Kidney capillary endothelial cell (primary cell): ENCODE measurements at regions not wholly inside any gene's neighbourhood (a gene's known extent, or its start where the extent isn't known, plus 50 kb on each side); places are given as distances from the start of the nearest gene placed in this dataset.
"Not testable (repeated sequence)": the region's sequence is repeated elsewhere in the genome, so short reads cannot be mapped to it uniquely, and the experiment has no call there.

Experiments used
- DNase-seq: peaks from one replicate; pipeline ENCODE4 v3.0.0-alpha.2; 2018; ENCODE audit warnings: low spot score

DNA sequence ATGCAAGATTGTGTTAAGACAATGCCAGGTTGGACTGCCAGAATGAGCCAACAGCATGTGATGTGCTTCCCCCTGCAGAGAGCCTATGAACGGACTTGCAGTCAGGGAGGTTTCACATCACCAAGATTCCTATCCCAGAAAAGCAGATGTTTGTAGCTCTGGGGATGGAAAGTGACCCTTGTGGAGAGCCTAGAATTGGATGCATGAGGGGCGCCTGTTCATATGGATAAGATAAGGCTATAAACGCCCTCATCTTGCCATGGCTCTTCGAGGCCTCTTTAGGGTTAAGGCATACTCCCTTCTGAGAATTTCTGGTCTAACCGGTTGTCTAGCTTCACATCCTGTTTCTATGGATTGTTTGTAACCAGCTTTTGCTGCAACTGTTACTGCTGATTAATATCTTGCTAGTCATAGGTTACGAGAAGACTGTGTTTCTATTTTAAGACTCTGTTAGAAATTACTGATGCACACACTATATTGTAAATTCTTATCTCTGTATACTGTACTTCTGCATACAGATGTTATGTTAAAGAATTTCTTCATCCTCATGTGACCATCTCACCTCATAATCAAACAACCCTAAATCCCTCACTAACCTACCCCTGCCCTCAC lies 295.8 kb downstream of the PTGER3 start:
- not testable (repeated sequence) for DNase-seq

DNA sequence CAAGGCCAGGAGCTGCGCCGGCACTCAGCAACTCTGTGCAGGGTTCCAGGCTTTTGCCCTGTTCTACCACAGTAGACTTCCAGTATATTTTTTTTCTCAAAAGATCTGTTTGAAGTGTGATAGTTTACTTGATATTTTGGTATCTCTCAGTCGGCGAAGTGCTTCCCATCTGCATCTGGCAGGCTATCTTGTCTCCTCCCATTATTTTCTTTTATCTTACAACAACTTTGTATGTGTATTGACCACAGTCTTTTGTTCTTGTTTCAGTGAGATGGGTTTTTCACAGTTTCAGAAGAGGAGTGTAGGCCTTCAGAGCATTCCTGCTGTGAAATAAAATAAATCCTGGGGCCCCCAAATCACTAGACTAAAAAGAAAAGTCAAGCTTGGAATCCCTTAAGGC lies 292.9 kb downstream of the PTGER3 start:
- DNase-seq = no peak

DNA sequence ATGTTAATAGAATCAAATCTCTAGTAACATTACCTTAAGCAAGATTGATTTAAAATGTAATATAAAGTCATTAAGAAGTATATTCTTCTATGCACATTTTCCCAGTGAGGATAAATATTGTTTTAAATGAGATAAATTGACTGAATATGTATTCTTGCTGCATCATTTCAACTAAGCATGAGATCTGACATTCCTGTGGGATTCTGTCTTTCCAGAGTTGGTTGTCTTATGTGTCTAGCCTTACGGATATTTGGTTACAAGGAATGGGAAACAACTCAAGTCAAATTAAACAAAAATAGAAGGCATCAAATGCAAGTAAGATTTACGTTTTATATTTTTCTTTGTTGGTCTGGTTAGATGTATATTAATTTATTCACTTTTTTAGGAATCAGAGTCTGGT lies 287.5 kb downstream of the PTGER3 start:
- no peak for DNase-seq

DNA sequence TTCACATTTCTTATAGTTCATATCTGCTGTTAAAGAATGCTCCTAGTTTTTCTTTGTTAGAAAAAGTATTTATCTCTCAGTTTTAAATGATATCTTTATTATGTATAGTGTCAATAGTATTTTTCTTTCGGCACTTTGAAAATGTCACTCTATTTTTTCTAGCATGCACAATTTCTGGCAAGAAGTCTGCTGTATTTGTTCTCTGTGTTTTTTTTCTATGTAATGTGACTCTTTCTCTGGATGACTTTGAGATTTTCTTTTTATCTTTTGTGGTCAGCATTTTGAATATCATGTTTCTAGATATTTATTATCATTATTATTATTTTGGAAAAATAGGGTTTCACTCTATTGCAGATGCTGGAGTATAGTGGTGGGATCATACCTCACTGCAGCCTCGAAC lies 285.2 kb downstream of the PTGER3 start:
- DNase-seq = no peak

DNA sequence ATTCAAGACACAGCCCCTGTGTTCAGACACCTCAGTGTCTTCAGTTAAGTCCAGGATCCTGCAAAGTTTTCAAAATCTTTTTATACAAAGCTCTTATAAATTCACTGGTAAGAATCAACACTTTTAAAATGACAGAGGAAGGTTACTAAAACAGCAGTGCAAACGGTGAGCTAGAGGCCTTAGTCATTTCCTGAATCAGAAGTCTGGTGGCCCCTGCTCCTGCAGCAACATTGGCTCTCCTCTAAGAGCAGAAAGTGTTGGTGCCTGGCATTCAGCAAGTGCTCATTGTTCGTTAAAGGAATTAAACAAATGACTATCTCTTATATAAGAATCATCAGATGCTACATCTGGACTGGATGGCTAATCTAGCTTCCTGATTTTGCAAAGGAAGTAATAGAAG lies 282.9 kb downstream of the PTGER3 start:
- no peak for DNase-seq

DNA sequence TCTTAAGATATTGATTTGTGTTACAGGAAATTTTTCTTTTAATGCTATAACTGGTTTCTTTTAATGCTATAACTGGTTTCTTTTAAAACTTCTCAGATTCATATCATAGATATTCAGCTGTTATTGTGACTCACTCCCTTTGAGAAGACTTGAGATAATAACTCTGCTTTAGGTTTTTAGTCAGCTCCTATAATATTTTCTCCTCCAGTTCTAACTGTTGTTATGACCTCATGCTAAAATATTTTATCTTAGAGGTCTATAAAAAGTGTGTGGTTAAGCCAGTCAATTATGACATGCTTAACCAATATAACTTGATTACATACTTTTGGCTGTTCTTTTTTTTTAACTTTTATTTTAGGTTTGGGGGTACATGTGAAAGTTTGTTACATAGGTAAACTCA lies 280.2 kb downstream of the PTGER3 start:
- DNase-seq = no peak

DNA sequence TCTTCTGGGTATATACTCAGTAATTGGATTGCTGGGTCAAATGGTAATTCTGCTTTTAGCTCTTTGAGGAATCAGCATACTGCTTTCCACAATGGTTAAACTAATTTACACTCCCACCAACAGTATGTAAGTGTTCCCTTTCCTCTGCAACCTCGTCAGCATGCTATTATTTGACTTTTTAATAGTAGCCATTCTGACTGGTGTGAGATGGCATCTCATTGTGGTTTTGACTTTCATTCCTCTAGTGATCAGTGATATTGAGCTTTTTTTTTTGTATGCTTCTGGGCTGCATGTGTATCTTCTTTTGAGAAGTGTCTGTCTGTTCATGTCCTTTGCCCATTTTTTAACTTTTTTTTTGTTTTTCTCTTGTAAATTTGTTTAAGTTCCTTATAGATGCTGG lies 279.4 kb downstream of the PTGER3 start:
- DNase-seq = no peak

DNA sequence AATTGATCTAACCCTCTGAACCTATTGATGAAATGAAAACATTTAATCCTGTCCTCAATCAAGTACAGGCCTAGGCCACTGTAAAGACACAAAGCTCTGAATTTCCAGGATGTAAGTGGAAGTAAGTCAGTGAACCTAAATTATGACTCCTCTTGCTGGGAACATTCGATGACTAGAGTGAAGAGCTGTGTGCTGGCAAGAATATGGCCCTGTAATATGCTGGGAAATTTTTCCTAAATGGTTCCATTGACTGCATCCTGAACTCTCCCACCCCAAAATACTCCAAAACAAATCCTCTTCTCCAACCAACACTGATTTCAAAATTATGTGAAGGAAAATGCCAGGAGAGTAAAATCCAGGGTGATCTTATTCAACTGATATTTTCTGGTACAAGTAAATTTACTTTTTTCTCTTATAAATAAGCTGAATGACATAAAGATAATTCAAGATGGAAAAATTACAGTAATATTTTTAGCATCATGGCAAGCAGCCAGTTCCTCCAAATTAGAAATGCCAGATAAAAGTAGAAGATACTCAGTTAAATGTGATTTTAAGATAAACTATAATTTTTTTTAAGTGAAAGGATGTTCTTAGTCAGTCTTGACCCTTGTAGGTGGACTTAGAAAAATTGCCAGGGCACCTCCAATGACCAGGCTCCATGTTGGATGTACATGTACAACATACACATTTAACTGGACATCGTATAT lies 269.4 kb downstream of the PTGER3 start:
- DNase-seq = no peak

DNA sequence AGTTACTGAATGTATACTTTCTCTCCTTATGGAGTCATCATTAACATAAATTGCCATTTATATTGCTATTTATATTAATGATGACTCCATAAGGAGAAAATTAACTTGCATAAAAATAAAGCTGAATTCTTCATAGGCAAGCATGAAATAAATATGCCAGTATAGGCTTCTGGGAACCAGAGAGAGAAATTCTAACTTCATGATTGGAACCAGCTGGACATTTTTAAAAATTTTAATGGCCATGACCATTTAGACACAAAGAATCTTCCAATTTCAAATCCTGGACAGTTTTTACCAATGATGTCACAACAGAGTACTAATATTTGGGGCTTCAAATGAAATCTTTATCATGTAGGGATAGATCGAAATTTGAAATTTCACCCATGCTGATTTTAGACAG lies 268.7 kb downstream of the PTGER3 start:
- DNase-seq = no peak

DNA sequence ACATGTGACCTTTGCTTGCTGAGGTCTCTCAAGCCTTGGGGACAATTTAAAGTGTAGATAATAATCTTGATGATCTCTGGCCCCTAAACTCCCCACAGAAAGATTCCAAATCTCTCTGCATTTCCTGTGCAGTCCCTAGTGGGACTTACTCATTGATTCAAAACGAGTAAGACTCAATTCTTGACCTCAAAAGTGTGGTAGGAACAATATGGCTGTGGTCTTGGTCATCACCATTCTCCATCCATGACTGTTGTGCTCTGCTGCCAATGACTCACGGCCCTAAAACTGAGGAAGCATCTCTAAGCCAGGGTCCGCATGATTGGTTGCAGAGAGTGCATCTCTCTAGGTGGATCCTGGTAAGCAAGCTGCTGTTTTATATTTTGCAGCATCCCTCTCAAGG lies 268.0 kb downstream of the PTGER3 start:
- no peak for DNase-seq

DNA sequence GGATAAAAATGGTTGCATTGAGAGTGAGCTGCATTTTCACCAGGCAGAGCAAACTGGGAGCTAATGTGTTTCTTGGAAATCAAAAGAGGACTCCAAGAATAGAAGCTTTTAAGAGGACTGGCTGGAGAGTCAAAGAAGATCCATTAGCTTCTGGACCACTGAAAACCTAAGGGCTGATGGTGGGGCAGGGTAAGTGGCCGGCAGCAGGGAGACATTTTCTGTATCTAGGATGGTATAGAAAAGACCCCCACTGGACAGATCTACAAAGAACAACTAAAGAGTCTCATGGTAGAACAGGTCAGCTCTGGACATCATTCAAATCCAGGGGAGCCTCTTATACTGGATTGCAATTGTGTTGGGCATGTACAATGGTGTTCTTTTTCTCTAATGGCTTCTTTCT lies 262.3 kb downstream of the PTGER3 start:
- no peak for DNase-seq

DNA sequence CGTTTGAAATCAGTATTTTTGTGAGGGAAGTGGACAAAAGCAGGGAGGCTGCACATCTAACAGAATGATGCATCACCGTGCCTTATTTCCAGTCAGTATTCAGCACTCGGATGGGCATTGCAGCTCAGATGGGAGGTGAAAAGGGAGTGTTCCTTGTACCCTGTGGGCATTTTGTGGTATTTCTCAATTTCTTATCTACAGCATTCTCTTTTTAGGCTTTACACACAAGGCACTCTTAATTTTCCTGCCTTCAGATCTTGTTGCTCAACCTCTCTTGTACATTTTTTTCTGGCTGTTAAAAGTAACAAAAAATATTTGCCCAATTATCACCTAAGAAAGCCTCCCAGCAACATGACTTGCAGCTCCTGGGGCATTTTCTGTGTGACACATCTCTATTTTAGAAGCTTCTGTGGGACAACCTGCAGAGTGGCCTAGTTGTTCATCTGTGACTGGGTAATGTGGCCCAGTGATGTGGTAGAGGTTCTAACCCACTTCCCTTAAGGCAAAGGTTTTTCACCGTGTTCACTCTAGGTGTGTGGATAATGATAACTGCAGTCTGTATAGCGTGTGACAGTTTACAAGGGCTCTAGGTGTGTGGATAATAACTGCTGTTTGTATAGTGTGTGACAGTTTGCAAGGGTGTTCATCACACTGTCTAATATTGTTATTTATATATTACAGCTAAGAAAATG lies 257.2 kb downstream of the PTGER3 start:
- DNase-seq = no peak

DNA sequence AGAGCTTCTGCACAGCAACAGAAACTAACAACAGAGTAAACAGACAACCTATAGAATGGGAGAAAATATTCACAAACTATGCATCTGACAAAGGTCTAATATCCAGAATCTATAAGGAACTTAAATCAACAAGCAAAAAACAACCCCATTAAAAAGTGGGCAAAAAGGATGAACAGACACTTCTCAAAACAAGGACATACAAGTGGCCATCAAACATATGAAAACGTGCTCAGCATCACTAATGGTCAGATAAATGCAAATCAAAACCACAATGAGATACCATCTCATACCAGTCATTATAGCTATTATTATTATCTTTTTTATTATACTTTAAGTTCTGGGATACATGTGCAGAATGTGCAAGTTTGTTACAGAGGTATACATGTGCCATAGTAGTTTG lies 252.6 kb downstream of the PTGER3 start:
- not testable (repeated sequence) for DNase-seq

DNA sequence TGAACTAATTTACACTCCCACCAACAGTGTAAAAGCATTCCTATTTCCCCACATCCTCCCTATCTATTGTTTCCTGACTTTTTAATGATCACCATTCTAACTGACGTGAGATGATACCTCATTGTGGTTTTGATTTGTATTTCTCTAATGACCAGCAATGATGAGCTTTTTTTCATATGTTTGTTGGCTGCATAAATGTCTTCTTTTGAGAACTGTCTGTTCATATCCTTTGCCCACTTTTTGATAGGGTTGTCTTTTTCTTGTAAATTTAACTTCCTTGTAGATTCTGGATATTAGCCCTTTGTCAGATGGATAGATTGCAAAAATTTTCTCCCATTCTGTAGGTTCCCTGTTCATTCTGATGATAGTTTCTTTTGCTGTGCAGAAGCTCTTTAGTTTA lies 251.3 kb downstream of the PTGER3 start:
- DNase-seq = not testable (repeated sequence)

DNA sequence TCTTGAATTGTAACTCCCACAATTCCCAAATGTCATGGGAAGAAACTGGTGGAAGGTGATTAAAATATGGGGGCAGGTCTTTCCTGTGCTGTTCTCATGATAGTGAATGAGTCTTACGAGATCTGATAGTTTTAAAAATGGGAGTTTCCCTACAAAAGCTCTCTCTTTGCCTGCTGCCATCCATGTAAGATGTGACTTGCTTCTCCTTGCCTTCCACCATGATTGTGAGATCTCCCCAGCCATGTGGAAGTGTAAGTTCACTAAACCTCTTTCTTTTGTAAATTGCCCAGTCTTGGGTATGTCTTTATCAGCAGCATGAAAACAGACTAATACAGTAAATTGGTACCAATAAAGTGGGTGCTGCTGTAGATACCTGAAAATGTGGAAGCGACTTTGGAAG lies 245.0 kb downstream of the PTGER3 start:
- DNase-seq = not testable (repeated sequence)

DNA sequence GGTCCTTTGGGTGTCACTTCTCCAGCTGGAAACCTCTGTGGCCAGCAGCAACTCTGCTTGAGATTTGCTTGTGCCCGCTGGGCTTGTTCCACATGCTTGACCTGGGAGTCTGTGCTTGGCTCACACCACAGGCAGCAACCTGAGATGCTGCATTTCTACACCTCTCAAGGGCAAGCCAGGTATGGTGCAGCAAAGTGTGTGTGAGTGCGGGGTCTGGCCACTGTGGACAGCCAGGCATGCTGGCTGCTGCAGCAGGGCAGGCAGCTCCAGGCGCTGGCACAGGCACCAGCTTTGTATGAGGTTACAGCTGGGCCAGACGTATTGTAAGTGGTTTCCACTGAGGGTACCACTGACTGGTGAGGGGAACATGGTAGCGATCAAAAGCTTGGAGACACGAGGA lies 242.0 kb downstream of the PTGER3 start:
- DNase-seq = no peak

DNA sequence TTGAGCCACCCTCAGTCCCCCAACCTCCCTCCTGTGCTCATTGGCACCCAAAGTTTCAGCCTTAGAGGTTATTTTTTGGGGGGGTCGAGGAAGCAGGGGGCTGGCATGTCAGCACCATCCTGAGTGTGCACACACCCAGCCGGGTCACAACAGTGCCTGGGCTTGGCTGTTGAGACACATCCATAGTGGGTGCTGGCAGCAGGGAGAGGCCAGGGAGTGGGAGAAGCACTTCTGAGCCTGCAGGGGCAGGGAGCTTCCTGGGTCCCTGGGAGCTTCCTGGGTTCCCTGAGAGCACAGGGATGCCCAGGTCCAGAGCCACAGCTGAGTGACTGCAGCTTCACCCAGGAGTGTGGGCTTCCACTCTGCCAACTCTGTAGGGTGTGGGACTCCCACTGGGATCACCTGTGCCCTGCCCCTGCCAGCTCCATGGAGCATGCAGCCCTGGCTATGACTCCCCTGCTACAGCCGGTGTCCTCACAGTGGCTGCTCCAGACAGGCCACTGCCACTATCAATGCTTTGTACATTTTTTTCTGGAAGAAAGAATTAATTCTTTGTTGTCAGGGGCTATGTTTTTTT lies 240.4 kb downstream of the PTGER3 start:
- DNase-seq = no peak

DNA sequence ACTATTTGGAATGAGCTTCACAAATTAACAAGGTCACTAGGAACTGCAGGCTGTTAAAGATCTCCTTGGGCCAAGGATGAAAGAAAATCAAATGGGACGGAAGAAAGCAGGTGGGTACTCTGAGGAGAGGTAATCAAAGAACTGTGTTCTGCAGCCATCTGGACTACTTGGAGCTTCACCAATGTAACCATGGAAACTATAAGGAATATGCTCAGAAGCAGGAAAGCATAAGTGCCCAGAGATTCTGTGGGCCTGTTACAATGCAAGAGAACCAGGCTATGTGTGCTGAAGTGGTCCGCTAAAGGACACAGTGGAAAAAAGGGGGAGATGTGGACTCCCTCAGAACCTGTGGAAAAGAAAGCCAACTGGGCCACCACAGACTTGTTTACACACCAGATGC lies 238.5 kb downstream of the PTGER3 start:
- no peak for DNase-seq

DNA sequence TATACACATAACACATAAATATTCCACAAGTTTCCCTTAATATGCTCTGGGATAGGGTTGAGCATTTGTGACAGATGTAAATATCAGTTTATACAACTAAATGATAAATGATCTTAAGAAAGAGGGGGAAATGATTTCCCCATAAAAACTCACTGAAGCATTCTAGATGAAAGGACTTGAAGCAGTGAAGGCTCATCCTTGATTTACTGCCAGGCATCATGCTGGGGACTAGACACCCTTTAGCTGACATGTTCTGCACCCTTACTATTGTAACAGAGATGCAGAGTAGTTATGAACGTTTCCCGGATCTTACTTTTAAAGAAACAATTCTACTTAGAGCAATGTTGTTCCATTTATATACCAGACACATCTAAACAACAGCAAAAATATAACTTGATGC lies 235.8 kb downstream of the PTGER3 start:
- DNase-seq = no peak

DNA sequence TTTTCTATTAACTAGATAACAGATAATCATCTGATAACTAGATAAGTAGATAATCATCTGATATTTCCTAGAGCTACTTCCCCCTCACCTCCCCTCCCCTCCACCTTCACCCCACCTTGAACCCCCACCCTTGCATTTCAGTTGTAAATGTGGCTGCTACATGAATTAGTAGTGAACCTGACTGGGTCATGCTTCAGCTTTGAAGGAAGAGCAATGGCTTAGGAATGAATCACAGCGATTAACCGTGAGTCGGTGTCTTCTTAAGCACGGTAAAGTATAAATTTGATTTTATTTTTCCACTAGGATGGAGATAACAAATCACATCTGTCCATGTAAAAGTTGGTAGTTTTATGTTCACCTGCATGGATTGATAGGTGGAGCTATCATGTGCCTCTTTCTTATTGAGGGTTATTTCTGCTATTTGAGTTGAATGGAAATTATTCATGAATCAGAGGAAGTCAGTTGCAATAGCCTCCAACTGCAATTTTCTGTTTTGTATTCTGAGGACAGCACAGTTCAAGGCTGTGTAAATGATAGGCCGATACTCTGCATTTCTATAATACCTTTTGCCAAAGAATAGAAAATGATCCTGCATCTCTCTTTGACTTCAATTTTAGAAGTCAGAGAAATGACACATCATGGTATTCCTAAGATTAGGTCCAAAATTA lies 235.0 kb downstream of the PTGER3 start:
- DNase-seq = no peak

DNA sequence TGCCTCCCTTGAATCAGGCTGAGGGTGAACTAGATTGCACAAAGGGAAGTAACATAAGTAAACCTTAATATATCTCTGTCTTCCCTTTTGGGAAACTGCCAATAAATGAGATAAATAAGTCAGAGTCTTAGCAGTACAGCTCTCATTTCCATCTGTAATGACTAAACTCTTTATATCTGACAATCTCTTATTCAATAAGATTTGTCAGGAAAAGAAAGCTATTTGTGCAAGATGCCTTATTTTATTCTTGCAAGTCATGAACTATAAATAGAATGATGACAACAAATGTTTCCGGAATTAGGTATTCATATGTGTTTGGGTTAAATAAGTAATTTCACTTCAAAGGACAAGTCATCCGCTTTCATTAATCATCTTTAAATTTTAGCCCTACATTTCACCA lies 229.2 kb downstream of the PTGER3 start:
- DNase-seq = peak; percentile 8

DNA sequence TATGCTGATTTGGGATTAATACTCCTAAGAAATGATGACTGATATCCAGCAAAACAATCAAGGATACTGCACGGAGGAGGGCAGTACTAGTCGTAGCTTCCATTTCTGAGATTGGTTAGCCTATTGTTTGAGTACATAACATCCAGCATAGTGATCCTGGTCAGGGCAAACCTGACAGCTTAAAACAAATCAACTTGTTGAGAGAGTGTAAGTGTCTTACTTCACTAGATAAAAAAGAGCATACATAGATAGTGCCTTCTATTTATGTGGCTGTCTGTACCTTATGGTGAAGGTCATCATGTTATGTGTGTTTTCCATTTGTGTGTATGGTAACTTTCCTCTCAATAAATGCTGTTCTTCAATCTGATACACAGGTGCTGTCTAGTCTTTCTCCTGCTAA lies 228.4 kb downstream of the PTGER3 start:
- no peak for DNase-seq

DNA sequence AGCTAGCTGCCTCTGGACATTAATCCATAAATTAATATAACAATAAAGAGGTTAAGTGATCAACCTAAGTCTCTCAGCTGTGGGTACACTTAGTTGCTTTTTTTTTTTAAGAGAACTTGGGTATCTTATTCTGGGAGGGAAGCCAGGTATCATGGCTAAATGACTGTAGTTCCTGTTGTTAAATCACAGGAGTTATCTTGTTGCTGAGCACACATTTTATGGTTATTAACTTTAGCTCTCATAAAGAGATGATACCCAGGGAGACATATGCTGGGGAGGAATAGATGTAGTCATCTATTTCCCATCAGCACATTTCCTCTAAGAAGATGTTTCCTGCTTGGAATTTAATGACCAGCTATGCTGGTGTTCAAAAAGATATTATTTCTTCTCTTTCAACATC lies 227.8 kb downstream of the PTGER3 start:
- DNase-seq = no peak
